NCI-H128 (cell line): ENCODE measurements at regions not wholly inside any gene's neighbourhood (a gene's known extent, or its start where the extent isn't known, plus 50 kb on each side); places are given as distances from the start of the nearest gene placed in this dataset.

Experiments
- DNase-seq: peaks from one replicate; lab custom pipeline; 2025; ENCODE audit not compliant: unreplicated experiment; lab: John Stamatoyannopoulos, UW

DNA sequence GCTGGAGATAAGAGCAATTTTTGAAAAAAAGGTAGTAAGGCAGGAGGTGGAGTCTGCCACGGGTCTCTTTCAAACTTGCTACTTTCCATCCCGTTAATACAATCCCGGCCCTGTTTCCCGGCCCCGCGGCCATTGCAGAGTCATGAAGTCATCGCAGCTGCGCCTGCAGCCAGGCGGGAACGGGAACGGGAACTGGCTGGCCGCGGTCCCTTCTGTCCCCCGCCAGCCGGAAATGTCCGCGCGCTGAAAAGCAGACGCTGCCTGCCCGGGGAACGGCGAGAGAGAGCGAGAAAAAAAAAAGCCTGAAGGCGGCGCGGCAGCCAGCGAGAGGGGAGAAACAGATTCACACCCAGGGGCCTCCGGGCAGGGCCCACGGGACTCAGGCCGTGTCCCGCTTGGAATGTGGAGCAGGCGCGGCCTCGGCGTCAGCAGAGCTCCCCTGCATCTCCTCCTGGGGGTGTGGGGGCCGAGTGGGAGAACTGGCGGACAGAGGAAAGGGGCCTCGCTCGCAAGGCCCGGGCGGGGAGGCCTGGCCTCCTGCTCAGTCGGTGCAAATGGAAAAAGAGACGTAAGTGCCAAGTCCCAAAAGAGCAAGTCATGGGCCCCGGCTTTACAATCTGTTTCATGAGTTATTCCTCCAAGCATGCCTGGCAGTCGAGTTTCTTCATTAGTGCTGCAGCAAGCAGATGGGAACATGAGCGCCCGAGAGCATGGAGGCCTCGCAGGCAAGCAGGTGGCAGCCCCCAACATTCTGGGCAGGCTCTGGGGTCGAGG is 201.2 kb upstream of the GAS1 start:
- DNase-seq: no peak

DNA sequence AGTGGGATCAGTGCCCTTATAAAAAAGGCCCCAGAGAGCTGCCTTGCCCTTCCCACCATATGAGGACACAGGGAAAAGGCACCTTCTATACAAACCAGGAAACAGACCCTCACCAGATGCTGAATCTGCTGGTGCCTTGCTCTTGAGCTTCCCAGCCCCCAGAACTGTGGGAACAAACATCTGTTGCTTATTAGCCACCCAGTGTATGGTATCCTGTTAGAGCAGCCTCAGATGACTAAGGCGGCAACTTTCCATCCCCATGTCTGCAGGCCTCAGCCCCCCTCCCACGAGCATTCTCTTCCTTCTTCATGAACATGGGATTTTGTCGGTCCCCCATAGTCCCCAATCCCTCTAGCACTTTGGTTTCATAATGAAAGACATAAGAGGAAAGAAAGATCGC is 202.5 kb upstream of the GAS1 start:
- no peak for DNase-seq

GRCh38 chr9:87152256-87152655 is 204.9 kb upstream of the GAS1 start:
- no peak for DNase-seq

DNA sequence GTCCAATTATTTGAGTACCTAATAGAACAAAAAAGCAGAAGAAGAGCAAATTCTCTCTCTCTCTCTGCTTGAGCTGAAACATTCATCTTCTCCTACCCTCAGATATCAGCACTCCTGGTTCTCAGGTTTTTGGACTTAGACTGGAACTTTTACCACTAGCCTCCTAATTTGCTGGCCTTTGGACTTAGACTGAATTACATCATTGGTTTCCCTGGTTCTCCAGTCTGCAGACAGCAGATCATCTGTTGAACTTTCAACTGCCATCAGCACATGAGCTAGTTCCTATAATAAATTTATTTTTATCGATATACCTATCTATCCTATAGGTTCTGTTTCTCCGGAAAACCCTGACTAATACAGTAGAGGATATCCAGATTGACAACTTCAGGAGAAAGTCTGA is 208.9 kb upstream of the GAS1 start:
- DNase-seq: no peak

GRCh38 chr9:87157366-87158031 is 210.2 kb upstream of the GAS1 start:
- no peak for DNase-seq

DNA sequence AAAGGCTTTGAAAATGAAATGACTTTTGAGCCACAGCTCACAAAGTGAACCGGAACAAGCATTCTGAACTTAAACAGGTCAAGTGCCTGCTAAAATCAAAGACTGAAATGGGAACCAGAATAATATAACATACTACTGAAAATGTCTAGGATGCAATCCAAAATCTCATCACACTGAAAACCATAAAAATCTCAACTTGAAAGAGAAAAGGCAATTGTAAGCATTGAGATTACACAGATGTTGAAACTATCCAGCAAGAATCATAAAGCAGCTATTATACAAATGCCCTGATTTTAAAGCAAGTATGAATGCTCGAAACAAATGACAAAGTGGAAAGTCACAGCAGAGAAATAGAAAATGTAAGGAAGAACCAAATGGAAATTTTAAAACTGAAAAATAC is 211.5 kb upstream of the GAS1 start:
- no peak for DNase-seq

GRCh38 chr9:87160148-87161102 is 213.1 kb upstream of the GAS1 start:
- DNase-seq: no peak

GRCh38 chr9:87167161-87167560 is 219.9 kb upstream of the GAS1 start:
- no peak for DNase-seq

GRCh38 chr9:87167582-87167981 is 220.3 kb upstream of the GAS1 start:
- no peak for DNase-seq

- no peak for DNase-seq
These were observed 231.0 kb upstream of the GAS1 start for GRCh38 chr9:87178302-87178701.

GRCh38 chr9:87179553-87180340 is 232.4 kb upstream of the GAS1 start:
- DNase-seq: no peak

DNA sequence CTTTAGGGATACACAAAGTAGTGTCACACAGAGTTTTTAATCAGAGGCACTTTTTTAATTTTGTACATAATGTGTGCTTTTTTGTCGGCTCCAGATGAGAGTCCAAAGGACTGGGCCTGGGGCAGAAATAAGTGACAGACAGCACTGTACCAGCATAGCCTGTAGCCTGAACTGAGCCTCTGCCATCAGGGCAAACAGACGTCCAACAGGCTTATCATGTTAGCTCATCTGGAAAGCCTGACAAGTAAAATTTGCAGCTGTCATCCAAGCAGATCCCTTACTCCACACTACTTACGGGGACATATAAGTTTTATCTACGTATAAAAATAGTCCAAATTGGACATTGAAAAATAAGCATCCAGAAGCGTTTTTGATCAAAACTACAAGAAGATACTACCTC is 233.1 kb upstream of the GAS1 start:
- no peak for DNase-seq

DNA sequence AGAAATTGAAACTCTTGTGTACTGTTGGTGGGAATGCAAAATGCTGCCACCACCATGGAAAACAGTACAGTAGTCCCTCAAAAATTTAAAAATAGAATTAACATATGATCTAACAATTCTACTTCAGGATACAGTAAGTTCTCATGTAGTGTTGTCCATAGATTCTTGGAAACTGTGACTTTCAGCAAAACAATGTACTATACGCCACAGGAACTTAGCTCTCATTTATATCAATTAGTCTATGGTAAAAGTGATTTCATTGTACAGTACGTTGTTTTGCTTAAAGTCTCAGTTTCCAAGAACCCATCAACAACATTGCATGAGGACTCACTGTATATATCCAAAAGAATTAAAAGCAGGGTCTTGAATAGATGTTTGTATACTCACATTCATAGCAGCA is 233.5 kb upstream of the GAS1 start:
- DNase-seq: no peak

- DNase-seq: no peak
These were observed 234.4 kb upstream of the GAS1 start for GRCh38 chr9:87181670-87182069.

DNA sequence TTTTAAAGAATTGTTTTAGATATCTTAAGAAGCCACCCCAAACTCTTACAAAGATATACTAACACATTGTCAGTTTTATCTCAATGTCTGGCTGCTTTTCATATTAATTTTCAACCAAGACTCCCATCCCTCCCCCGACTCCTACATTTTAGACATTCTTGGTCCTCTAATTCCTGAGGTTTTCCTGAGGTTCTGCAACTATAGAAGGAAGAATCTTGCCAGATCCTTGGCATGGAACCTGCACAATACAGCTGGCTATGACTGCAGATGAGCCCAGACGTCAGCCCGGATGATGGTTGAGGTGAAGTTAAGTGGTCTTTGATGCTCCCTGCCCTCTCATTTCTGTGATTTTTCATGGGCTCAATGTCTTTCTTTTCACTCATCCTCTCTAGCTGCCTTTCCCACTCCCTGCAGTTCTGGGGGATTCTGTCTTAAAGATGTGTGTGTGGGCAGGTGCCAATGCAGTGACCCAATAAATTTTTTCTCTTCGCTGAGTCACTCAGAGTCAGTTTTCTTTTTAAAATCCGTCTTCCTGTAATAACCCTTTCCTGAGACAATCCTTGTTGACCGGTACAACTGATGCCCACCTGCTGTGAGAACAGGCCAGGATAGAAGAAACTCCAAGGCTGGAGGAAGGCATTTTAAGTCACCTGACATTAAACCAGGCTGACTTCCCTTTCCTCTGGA is 237.8 kb upstream of the GAS1 start:
- DNase-seq: no peak

DNA sequence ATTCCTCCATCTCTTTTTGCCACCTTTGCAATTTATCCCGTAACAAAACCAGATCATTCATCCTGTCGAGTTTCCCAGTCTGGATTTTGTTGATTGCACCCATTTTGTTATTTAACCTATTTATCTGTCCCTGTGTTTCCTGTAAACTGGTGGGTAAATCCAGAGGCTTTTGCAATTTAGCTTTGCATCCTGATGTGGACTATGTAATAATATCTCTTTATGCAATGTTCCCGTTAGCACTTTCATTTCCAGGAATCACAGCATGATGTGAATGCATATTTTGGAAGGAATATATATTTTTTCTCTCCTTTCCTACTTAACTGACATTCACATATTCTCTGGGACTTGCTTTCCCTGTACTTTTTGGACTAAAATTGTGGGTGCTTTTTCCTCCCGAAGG is 240.3 kb upstream of the GAS1 start:
- DNase-seq: no peak

DNA sequence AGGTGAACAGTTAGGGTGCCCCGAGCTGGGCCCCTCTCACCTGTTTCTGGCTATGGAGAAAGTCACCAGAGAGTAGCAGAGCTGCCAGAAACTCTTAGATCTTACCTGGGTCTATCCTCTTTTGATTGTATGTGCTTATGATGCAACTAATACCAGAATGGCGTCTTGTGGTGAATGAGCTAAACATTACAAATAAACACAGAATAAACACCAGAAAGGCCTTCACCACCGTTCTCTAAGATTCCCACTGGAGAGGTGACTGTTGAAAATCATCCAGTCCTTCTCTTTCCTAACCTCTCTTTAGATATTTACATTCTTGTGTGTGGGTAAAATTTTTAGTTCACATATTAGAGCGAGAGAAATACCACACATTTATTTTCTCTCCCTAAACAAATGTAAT is 241.7 kb upstream of the GAS1 start:
- no peak for DNase-seq

DNA sequence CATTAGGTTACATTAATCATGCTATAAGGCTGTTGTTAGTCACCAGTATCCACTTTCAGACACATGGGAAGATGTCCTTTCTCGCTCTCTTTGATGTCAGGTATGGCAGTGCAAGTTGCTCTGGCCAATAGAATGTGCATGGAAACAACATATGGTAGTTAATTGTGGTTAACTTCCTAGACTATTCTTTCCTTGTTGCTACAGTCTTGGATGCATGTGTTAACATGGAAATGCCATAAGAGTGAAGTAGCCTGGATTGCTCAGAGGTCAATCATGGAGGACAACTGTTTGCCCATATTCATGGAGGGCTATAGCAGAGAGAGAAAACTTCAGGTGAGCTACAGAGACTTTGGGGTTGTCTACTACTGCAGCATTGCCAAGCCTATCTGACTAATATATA is 245.8 kb upstream of the GAS1 start:
- no peak for DNase-seq

- no peak for DNase-seq
These were observed 246.9 kb upstream of the GAS1 start for GRCh38 chr9:87193925-87194868.
